ENCODE measurements at regions not wholly inside any gene's neighbourhood (a gene's known extent, or its start where the extent isn't known, plus 50 kb on each side); places are given as distances from the start of the nearest gene placed in this dataset.

DNA sequence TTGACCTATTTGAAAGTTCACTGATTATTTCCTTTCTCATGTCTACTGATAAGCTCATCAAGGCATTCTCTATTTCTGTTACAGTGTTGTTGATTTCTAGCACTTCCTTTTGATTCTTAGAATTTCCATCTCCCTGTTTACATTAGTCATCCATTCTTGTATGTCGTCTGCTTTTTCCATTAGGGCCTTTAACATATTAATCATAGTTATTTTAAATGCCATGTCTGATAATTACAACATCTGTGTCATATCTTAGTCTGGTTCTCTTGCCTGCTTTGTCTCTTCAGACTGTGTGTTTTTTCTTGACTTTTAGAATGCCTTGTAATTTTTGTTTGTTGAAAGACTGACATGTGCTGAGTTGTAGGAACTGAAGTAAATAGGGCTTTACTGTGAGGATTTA lies 602.1 kb downstream of the SOX6 start:
- TF ChIP-seq, protein P1, sequence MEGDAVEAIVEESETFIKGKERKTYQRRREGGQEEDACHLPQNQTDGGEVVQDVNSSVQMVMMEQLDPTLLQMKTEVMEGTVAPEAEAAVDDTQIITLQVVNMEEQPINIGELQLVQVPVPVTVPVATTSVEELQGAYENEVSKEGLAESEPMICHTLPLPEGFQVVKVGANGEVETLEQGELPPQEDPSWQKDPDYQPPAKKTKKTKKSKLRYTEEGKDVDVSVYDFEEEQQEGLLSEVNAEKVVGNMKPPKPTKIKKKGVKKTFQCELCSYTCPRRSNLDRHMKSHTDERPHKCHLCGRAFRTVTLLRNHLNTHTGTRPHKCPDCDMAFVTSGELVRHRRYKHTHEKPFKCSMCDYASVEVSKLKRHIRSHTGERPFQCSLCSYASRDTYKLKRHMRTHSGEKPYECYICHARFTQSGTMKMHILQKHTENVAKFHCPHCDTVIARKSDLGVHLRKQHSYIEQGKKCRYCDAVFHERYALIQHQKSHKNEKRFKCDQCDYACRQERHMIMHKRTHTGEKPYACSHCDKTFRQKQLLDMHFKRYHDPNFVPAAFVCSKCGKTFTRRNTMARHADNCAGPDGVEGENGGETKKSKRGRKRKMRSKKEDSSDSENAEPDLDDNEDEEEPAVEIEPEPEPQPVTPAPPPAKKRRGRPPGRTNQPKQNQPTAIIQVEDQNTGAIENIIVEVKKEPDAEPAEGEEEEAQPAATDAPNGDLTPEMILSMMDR (conservative IDR thresholded peaks at IDR 0.05; ENCODE audit: low read depth in 2 of 2): no peak
- TF ChIP-seq EZH2phosphoT487 (IDR thresholded peaks at IDR 0.05; ENCODE audit: unreplicated experiment): no peak
- no peak for TF ChIP-seq POLR2AphosphoS5 (IDR thresholded peaks at IDR 0.05; ENCODE audit: low read depth)
- no peak for TF ChIP-seq EZH2 (IDR thresholded peaks at IDR 0.05; ENCODE audit: low read depth, unreplicated experiment)
- TF ChIP-seq NANOG (IDR thresholded peaks at IDR 0.05; ENCODE audit: borderline replicate concordance): no peak
